ENCODE measurements at regions not wholly inside any gene's neighbourhood (a gene's known extent, or its start where the extent isn't known, plus 50 kb on each side); places are given as distances from the start of the nearest gene placed in this dataset.

GRCh38 chr5:53340956-53341750, 139.3 kb upstream of the FST start:
- TF ChIP-seq POLR2AphosphoS5 (IDR thresholded peaks at IDR 0.05), result no peak
- TF ChIP-seq CTCF (IDR thresholded peaks at IDR 0.05), result no peak

Data from prostate gland (tissue), 2 donors.